ENCODE measurements at regions not wholly inside any gene's neighbourhood (a gene's known extent, or its start where the extent isn't known, plus 50 kb on each side); places are given as distances from the start of the nearest gene placed in this dataset.

- Histone ChIP-seq H3K4me2 (ENCODE audit: low read length) (no peak overlapping the region), H3F3A (ENCODE audit: control insufficient read depth, insufficient read depth) (no peaks in the 10 kb centered on the region), H4K20me1 (ENCODE audit: control insufficient read depth, insufficient read depth, low read depth, low read length) (no peaks in the 10 kb centered on the region), H3K79me2 (ENCODE audit: control insufficient read depth, low read length) (no peaks in the 10 kb centered on the region), H3K9me3 (ENCODE audit: control insufficient read depth, insufficient read depth, low read length) (no peaks in the 10 kb centered on the region), H3K4me1 (ENCODE audit: control insufficient read depth, low read length) (no peaks in the 10 kb centered on the region), H3K27me3 (ENCODE audit: control insufficient read depth, low read length) (0 out of 2 replicates have a peak, but pooled peaks cover 2% of the 10 kb centered on the region), H3K4me3 (ENCODE audit: low read length) (no peak overlapping the region), H3K9me2 (replicated peaks; ENCODE audit: control insufficient read depth, low read length) (no peaks in the 10 kb centered on the region), H3K27ac (ENCODE audit: low read depth, low read length) (no peak overlapping the region), H3K36me3 (ENCODE audit: control insufficient read depth, low read length) (no peaks in the 10 kb centered on the region)
- no peak for TF ChIP-seq EZH2phosphoT487 (IDR thresholded peaks at IDR 0.05; ENCODE audit: borderline replicate concordance, low read length)
- TF ChIP-seq, protein P1, sequence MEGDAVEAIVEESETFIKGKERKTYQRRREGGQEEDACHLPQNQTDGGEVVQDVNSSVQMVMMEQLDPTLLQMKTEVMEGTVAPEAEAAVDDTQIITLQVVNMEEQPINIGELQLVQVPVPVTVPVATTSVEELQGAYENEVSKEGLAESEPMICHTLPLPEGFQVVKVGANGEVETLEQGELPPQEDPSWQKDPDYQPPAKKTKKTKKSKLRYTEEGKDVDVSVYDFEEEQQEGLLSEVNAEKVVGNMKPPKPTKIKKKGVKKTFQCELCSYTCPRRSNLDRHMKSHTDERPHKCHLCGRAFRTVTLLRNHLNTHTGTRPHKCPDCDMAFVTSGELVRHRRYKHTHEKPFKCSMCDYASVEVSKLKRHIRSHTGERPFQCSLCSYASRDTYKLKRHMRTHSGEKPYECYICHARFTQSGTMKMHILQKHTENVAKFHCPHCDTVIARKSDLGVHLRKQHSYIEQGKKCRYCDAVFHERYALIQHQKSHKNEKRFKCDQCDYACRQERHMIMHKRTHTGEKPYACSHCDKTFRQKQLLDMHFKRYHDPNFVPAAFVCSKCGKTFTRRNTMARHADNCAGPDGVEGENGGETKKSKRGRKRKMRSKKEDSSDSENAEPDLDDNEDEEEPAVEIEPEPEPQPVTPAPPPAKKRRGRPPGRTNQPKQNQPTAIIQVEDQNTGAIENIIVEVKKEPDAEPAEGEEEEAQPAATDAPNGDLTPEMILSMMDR (IDR thresholded peaks at IDR 0.05; ENCODE audit: low read depth, low read length, poor library complexity, severe bottlenecking), result no peak
These were observed 260.5 kb upstream of the MVB12B start for GRCh38 chr9:126066131-126066530.

GRCh38 chr9:126067031-126067734 lies 259.4 kb upstream of the MVB12B start:
- Histone ChIP-seq H3K79me2 (ENCODE audit: control insufficient read depth, low read length) (no peaks in the 10 kb centered on the region), H3K9me3 (ENCODE audit: control insufficient read depth, insufficient read depth, low read length) (no peaks in the 10 kb centered on the region), H4K20me1 (ENCODE audit: control insufficient read depth, insufficient read depth, low read depth, low read length) (no peaks in the 10 kb centered on the region), H3F3A (ENCODE audit: control insufficient read depth, insufficient read depth) (no peaks in the 10 kb centered on the region), H3K27me3 (ENCODE audit: control insufficient read depth, low read length) (0 out of 2 replicates have a peak, but pooled peaks cover 2% of the 10 kb centered on the region), H3K9me2 (replicated peaks; ENCODE audit: control insufficient read depth, low read length) (no peaks in the 10 kb centered on the region), H3K4me3 (ENCODE audit: low read length) (no peak overlapping the region), H3K27ac (ENCODE audit: low read depth, low read length) (no peak overlapping the region), H3K4me2 (ENCODE audit: low read length) (no peak overlapping the region), H3K36me3 (ENCODE audit: control insufficient read depth, low read length) (no peaks in the 10 kb centered on the region), H3K4me1 (ENCODE audit: control insufficient read depth, low read length) (no peaks in the 10 kb centered on the region)
- TF ChIP-seq, protein P1 (IDR thresholded peaks at IDR 0.05; ENCODE audit: low read depth, low read length, poor library complexity, severe bottlenecking), result no peak
- TF ChIP-seq EZH2phosphoT487 (IDR thresholded peaks at IDR 0.05; ENCODE audit: borderline replicate concordance, low read length), result no peak

- Histone ChIP-seq H3K9me3 (ENCODE audit: control insufficient read depth, insufficient read depth, low read length) (no peaks in the 10 kb centered on the region), H3K36me3 (ENCODE audit: control insufficient read depth, low read length) (no peaks in the 10 kb centered on the region), H3K4me1 (ENCODE audit: control insufficient read depth, low read length) (no peaks in the 10 kb centered on the region), H3K4me2 (ENCODE audit: low read length) (no peak overlapping the region), H3K4me3 (ENCODE audit: low read length) (no peak overlapping the region), H3K27me3 (ENCODE audit: control insufficient read depth, low read length) (0 out of 2 replicates have a peak, but pooled peaks cover 2% of the 10 kb centered on the region), H3F3A (ENCODE audit: control insufficient read depth, insufficient read depth) (no peaks in the 10 kb centered on the region), H3K27ac (ENCODE audit: low read depth, low read length) (no peak overlapping the region), H3K79me2 (ENCODE audit: control insufficient read depth, low read length) (no peaks in the 10 kb centered on the region), H4K20me1 (ENCODE audit: control insufficient read depth, insufficient read depth, low read depth, low read length) (no peaks in the 10 kb centered on the region), H3K9me2 (replicated peaks; ENCODE audit: control insufficient read depth, low read length) (no peaks in the 10 kb centered on the region)
- TF ChIP-seq, protein P1 (IDR thresholded peaks at IDR 0.05; ENCODE audit: low read depth, low read length, poor library complexity, severe bottlenecking), result no peak
- TF ChIP-seq EZH2phosphoT487 (IDR thresholded peaks at IDR 0.05; ENCODE audit: borderline replicate concordance, low read length), result no peak
These were observed 257.9 kb upstream of the MVB12B start for GRCh38 chr9:126068534-126069230.

All from DOHH2 (cell line).